Astrocyte of the hippocampus (primary cell): ENCODE measurements at regions not wholly inside any gene's neighbourhood (a gene's known extent, or its start where the extent isn't known, plus 50 kb on each side); places are given as distances from the start of the nearest gene placed in this dataset.

Experiments
- DNase-seq: peaks from one replicate; pipeline ENCODE4 v3.0.0; 2011; ENCODE audit warnings: low read depth, low spot score

GRCh38 chr7:27362026-27362425 is 119.4 kb downstream of the EVX1 start:
- DNase-seq, result no peak

GRCh38 chr7:27364344-27364758 is 121.7 kb downstream of the EVX1 start:
- peak; percentile 17 for DNase-seq

GRCh38 chr7:27367179-27367932 is 124.8 kb downstream of the EVX1 start:
- DNase-seq, result no peak

- no peak for DNase-seq
Measured at GRCh38 chr7:27367933-27368549, 125.4 kb downstream of the EVX1 start.

DNA sequence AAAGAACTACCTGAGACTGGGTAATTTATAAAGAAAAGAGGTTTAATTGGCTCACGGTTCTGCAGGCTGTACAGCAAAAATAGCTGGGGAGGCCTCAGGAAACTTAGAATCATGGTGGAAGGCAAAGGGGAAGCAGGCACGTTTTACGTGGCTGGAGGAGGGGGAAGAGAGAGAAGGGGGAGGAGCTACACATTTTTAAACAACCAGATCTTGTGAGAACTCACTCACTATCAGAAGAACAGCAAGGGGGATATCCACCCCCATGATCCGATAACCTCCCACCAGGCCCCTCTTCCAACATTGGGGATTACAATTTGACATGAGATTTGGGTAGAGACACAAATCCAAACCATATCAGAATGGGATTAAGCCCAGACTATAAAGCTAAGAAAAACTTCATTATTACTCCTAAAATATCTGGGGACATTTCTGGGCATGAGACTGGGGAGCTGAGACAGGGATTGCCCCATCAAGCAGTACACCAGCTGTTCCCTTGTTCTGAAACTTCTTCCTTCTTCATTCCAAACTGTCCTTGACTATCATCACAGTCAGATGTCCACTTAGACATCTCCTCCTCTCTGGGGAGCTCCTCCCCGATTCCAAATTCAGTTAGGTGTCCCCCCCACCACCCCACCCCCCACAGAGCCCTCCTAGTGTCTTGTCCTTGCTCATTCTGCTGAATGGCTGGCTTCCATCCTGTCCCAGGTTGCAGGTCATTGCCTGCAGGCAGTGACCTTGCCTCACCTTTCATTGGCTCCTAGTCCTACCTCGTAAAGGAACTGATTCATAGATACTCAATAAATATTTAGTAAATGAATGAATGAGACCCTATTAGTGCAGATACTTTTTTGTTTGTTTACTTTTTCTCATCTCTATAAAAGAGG is 132.6 kb downstream of the EVX1 start:
- no peak for DNase-seq

- no peak for DNase-seq
Measured at GRCh38 chr7:27375958-27376357, 133.4 kb downstream of the EVX1 start.

GRCh38 chr7:27377988-27378387 is 135.4 kb downstream of the EVX1 start:
- DNase-seq, result no peak

DNA sequence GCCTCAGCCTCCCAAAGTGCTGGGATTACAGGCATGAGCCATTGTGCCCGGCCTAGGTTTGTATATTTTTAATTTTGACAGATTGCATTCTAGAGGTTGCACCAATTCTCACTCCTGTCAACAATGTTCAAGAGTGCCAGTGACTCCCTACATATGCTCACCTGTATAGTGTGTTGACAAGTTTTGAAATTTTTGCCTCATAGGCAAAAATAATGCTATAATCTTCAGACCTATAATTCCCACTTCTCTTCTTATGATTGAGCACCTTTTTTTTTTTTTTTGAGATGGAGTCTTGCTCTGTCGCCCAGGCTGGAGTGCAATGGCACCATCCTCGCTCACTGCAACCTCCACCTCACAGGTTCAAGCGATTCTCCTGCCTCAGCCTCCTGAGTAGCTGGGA is 139.7 kb downstream of the EVX1 start:
- no peak for DNase-seq

GRCh38 chr7:27386581-27386980 is 144.0 kb downstream of the EVX1 start:
- no peak for DNase-seq

- DNase-seq, result no peak
Measured at GRCh38 chr7:27387864-27388263, 145.3 kb downstream of the EVX1 start.

GRCh38 chr7:27388561-27388960 is 146.0 kb downstream of the EVX1 start:
- no peak for DNase-seq

- no peak for DNase-seq
Measured at GRCh38 chr7:27389496-27389895, 146.9 kb downstream of the EVX1 start.

DNA sequence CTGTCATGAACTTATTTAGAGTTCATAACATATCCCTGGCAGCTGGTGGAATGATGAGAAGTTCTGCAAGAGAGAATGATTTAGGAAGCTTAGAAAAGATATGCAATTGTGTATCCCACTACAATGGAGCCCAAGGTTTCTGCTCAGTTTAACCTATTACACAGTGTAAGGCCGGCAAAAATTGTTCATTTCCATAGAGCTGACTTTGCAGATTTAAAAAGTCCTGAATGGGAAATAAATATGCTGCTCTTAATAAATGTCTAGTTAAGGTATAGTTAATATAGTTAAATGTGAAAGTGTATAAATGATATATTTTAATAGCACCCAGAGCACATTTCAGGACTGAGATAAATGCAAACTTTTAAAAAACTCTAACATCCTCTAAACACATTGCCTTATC is 149.9 kb downstream of the EVX1 start:
- DNase-seq, result no peak

DNA sequence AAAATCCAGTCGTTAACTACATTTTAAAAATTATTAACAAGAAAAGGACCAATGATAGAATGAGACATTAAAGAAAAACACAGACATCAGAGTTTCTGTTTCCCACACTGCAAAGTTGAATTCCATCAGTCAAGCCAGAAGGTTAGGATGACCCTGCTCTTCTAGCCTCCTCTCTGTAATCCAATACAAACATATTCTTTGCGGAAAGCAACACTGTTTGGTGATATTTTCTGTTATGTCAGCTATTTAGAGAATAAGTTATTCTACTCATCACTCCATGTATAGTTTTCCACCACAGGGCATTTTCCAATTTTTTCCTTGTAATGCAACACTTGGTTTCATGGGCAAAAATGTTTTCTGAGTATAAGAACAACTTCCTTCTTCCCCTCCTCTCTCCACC is 152.3 kb downstream of the EVX1 start:
- no peak for DNase-seq

GRCh38 chr7:27395626-27396025 is 153.0 kb downstream of the EVX1 start:
- no peak for DNase-seq

- no peak for DNase-seq
Measured at GRCh38 chr7:27397503-27397902, 154.9 kb downstream of the EVX1 start.

- DNase-seq, result no peak
Measured at GRCh38 chr7:27398851-27399250, 156.2 kb downstream of the EVX1 start.

- no peak for DNase-seq
Measured at GRCh38 chr7:27399791-27400567, 157.4 kb downstream of the EVX1 start.

GRCh38 chr7:27405780-27406179 is 163.2 kb downstream of the EVX1 start:
- DNase-seq, result no peak

GRCh38 chr7:27409311-27409710 is 166.7 kb downstream of the EVX1 start:
- no peak for DNase-seq

DNA sequence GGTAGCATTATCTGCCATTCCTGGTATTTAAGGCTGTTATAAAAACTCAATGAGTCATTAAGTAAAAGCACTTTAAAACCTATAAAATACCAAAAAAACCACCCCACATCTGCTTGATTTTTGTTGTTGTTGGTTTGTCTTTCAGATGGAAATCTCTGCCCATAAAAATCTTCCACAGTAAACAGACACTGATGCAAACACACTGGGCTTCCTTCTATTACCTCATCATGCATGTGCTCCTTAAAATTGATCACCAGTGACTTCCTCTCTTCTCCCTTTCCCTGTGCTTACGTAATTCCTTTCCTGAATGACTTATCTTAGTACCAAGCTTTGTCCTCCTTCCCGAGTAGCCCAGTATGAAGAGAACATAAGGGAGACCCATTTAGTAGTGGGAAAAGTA is 167.2 kb downstream of the EVX1 start:
- DNase-seq, result no peak
